Stimulated activated CD4-positive, alpha-beta T cell treated with anti-CD3 and anti-CD28 coated beads, Interleukin-2, amount 100 ng/mL, for 48 hours (primary cell): ENCODE measurements at regions not wholly inside any gene's neighbourhood (a gene's known extent, or its start where the extent isn't known, plus 50 kb on each side); places are given as distances from the start of the nearest gene placed in this dataset.
"Not testable (repeated sequence)": the region's sequence is repeated elsewhere in the genome, so short reads cannot be mapped to it uniquely, and the experiment has no call there.

ENCODE experiments used
- DNase-seq, 2 donors: peaks; one replicate each; pipeline ENCODE4 v3.0.0-alpha.2; 2020

GRCh38 chr9:30628915-30629567 is 1755.4 kb upstream of the ACO1 start:
- DNase-seq, result no peak

GRCh38 chr9:30630459-30630858 is 1754.0 kb upstream of the ACO1 start:
- DNase-seq, result no peak

- DNase-seq, result not testable (repeated sequence)
Observed at GRCh38 chr9:30646639-30647038, 1737.8 kb upstream of the ACO1 start.

GRCh38 chr9:30661925-30662324 is 1722.5 kb upstream of the ACO1 start:
- no peak for DNase-seq

GRCh38 chr9:30670805-30671562 is 1713.5 kb upstream of the ACO1 start:
- DNase-seq, result no peak

GRCh38 chr9:30673132-30673531 is 1711.3 kb upstream of the ACO1 start:
- no peak for DNase-seq

GRCh38 chr9:30676651-30677050 is 1707.8 kb upstream of the ACO1 start:
- no peak for DNase-seq

GRCh38 chr9:30677221-30677620 is 1707.2 kb upstream of the ACO1 start:
- no peak for DNase-seq

GRCh38 chr9:30688801-30689200 is 1695.6 kb upstream of the ACO1 start:
- DNase-seq, result no peak

- DNase-seq, result no peak
Observed at GRCh38 chr9:30697958-30698357, 1686.5 kb upstream of the ACO1 start.

GRCh38 chr9:30711591-30711990 is 1672.9 kb upstream of the ACO1 start:
- no peak for DNase-seq

- no peak for DNase-seq
Observed at GRCh38 chr9:30713243-30713642, 1671.2 kb upstream of the ACO1 start.

GRCh38 chr9:30714389-30714788 is 1670.1 kb upstream of the ACO1 start:
- no peak for DNase-seq

GRCh38 chr9:30718483-30718882 is 1666.0 kb upstream of the ACO1 start:
- DNase-seq, result no peak

GRCh38 chr9:30722065-30722464 is 1662.4 kb upstream of the ACO1 start:
- DNase-seq, result no peak

- DNase-seq, result no peak
Observed at GRCh38 chr9:30723656-30724055, 1660.8 kb upstream of the ACO1 start.

GRCh38 chr9:30732060-30732459 is 1652.4 kb upstream of the ACO1 start:
- no peak for DNase-seq

GRCh38 chr9:30744871-30745270 is 1639.6 kb upstream of the ACO1 start:
- no peak for DNase-seq

- DNase-seq, result no peak
Observed at GRCh38 chr9:30746589-30746988, 1637.9 kb upstream of the ACO1 start.

GRCh38 chr9:30757723-30758122 is 1626.7 kb upstream of the ACO1 start:
- no peak for DNase-seq

- no peak for DNase-seq
Observed at GRCh38 chr9:30758726-30759446, 1625.6 kb upstream of the ACO1 start.

GRCh38 chr9:30765318-30765717 is 1619.1 kb upstream of the ACO1 start:
- no peak for DNase-seq

- DNase-seq, result no peak
Observed at GRCh38 chr9:30771163-30771708, 1613.2 kb upstream of the ACO1 start.

- DNase-seq, result no peak
Observed at GRCh38 chr9:30771760-30772159, 1612.7 kb upstream of the ACO1 start.
